Activated naive CD8-positive, alpha-beta T cell treated with anti-CD3 and anti-CD28 coated beads for 36 hours (primary cell): ENCODE measurements at regions not wholly inside any gene's neighbourhood (a gene's known extent, or its start where the extent isn't known, plus 50 kb on each side); places are given as distances from the start of the nearest gene placed in this dataset.

Source experiments
- DNase-seq: peaks from one replicate; pipeline ENCODE4 v3.0.0; 2021
- H3K27ac Mint-ChIP-seq: one replicate; pipeline ENCODE4 v1.8.0; 2022; ENCODE audit warnings: mild to moderate bottlenecking, moderate library complexity, mixed read lengths
- H3K27me3 Mint-ChIP-seq: one replicate; pipeline ENCODE4 v1.8.0; 2022; ENCODE audit warnings: mild to moderate bottlenecking, mixed read lengths
- H3K36me3 Mint-ChIP-seq: one replicate; pipeline ENCODE4 v1.8.0; 2021; ENCODE audit warnings: mild to moderate bottlenecking, mixed read lengths
- H3K4me1 Mint-ChIP-seq: one replicate; pipeline ENCODE4 v1.8.0; 2021; ENCODE audit warnings: mixed read lengths
- H3K4me3 Mint-ChIP-seq: one replicate; pipeline ENCODE4 v1.8.0; 2022; ENCODE audit warnings: mild to moderate bottlenecking, moderate library complexity, mixed read lengths
- H3K9me3 Mint-ChIP-seq: one replicate; pipeline ENCODE4 v1.8.0; 2022; ENCODE audit warnings: mixed read lengths

- H3K9me3 Mint-ChIP-seq = no peaks in the 10 kb centered on the region
- H3K4me3 Mint-ChIP-seq = no peak overlapping the region
- no peak overlapping the region for H3K27ac Mint-ChIP-seq
- peaks cover 1% of the 10 kb centered on the region for H3K4me1 Mint-ChIP-seq
- H3K27me3 Mint-ChIP-seq = peaks cover 14% of the 10 kb centered on the region
- H3K36me3 Mint-ChIP-seq = no peaks in the 10 kb centered on the region
- no peak for DNase-seq
Observed at GRCh38 chr10:3528823-3529403, 256.1 kb downstream of the KLF6 start.

GRCh38 chr10:3528271-3528670, 256.7 kb downstream of the KLF6 start:
- H3K4me1 Mint-ChIP-seq = peaks cover 1% of the 10 kb centered on the region
- H3K36me3 Mint-ChIP-seq = no peaks in the 10 kb centered on the region
- H3K4me3 Mint-ChIP-seq = no peak overlapping the region
- no peaks in the 10 kb centered on the region for H3K9me3 Mint-ChIP-seq
- DNase-seq = no peak
- H3K27ac Mint-ChIP-seq = no peak overlapping the region
- peaks cover 14% of the 10 kb centered on the region for H3K27me3 Mint-ChIP-seq

DNA sequence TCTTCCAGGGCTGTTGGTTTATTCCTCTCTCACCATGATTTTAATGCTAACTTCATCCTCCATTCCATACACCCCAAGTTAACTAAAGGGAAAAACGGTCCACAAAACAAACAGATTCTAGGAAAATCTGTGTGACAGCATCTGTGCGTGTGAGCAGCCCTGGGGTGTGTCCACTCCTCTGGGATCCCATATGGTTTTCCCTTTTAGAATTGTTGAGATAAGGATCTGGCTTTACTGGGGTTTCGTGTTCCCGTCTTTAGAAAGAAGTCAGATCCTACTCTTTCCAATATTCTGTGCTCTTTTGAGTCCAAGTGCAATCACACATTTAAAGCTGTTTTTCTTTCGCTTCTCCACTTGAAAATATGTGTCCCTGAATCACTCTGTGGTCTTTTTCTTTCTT, 257.1 kb downstream of the KLF6 start:
- Mint-ChIP-seq H3K4me3 (no peak overlapping the region), H3K4me1 (peaks cover 1% of the 10 kb centered on the region), H3K9me3 (no peaks in the 10 kb centered on the region), H3K27me3 (peaks cover 15% of the 10 kb centered on the region), H3K27ac (no peak overlapping the region), H3K36me3 (no peaks in the 10 kb centered on the region)
- no peak for DNase-seq

GRCh38 chr10:3526727-3527501, 258.1 kb downstream of the KLF6 start:
- H3K4me3 Mint-ChIP-seq = no peak overlapping the region
- H3K27ac Mint-ChIP-seq = no peak overlapping the region

DNA sequence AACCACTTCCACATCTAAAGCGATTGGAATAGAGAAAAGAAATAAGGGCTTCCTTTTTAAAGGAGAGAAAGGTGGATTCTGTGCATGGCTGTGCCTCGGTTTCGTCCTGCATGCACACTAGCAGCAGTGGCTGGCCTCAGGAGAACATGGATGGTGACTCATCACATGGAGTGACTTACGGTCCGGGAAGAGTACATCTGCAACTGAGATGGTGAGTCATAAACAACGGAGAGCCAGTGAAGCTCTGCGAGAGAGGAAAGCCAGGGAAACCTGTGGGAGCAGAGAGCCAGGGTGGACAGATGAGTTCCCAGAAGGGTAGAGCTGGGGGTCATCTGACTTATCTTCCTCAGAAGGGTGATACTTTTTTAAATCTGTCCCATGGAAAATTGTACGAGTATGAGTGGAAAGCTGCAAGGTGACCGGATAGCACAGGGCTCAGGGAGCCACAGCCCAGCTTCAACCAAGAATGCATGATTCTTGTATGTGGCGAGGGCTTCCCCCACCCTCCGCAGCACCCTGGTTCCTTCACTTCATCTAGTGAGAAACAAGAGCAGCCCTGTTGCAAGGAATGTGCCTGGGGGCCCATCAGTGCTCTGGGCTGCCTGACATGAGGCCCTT, 259.1 kb downstream of the KLF6 start:
- DNase-seq = no peak
- Mint-ChIP-seq H3K27me3 (peaks cover 16% of the 10 kb centered on the region), H3K4me1 (peaks cover 1% of the 10 kb centered on the region), H3K27ac (no peak overlapping the region), H3K9me3 (no peaks in the 10 kb centered on the region), H3K4me3 (no peak overlapping the region), H3K36me3 (no peaks in the 10 kb centered on the region)

More at GRCh38 chr10:3526727-3527501, 258.1 kb downstream of the KLF6 start:
- Mint-ChIP-seq H3K27me3 (peaks cover 19% of the 10 kb centered on the region), H3K36me3 (no peaks in the 10 kb centered on the region), H3K9me3 (no peaks in the 10 kb centered on the region), H3K4me1 (peaks cover 1% of the 10 kb centered on the region)
- DNase-seq = no peak

- peaks cover 1% of the 10 kb centered on the region for H3K4me1 Mint-ChIP-seq
Observed at GRCh38 chr10:3524086-3524960, 260.7 kb downstream of the KLF6 start.

DNA sequence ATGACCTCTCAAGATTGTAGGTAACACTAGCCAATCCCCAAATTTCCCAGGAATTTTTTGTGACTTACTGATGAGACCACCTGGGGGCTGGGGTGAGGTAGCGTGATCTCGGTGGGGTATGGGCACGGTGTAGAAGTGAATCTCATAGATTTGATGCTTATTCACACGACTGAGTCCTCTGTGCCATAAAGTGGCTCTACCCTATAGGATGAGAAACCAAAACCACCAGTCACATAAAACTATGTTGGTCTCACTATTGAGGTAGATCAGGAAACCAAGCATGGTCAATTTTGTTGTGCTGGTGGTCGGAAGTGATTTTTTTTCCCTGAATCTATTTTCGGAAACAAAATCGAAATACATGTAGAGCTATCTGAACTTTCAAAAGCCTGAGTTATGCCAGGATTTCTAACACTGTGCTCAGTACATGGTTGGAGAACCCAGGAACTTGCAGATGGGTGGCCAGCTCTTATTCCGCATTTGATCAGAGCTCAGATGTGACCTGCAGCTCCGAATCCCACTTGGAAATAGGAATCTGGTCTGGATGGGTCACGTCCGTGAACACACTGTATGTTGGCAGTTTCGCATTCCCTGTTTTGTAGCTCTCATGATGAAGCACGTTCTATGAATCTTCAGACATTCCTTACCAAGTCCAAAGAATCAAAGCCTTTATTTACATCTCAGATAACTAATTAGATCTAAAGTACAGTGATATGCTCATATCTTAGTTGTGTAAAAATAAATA, 261.5 kb downstream of the KLF6 start:
- H3K4me3 Mint-ChIP-seq = no peak overlapping the region

More at GRCh38 chr10:3524086-3524960, 260.7 kb downstream of the KLF6 start:
- DNase-seq = no peak
- no peak overlapping the region for H3K4me3 Mint-ChIP-seq
- no peaks in the 10 kb centered on the region for H3K9me3 Mint-ChIP-seq
- H3K27me3 Mint-ChIP-seq = peaks cover 16% of the 10 kb centered on the region
- no peaks in the 10 kb centered on the region for H3K36me3 Mint-ChIP-seq
- no peak overlapping the region for H3K27ac Mint-ChIP-seq

GRCh38 chr10:3516923-3517255, 268.1 kb downstream of the KLF6 start:
- no peak for DNase-seq
- peaks cover 2% of the 10 kb centered on the region for H3K4me1 Mint-ChIP-seq
- no peaks in the 10 kb centered on the region for H3K36me3 Mint-ChIP-seq
- H3K27me3 Mint-ChIP-seq = peaks cover 28% of the 10 kb centered on the region
- no peak overlapping the region for H3K27ac Mint-ChIP-seq
- H3K4me3 Mint-ChIP-seq = no peak overlapping the region
- H3K9me3 Mint-ChIP-seq = no peaks in the 10 kb centered on the region

More for the DNA sequence above, 261.5 kb downstream of the KLF6 start:
- Mint-ChIP-seq H3K4me1 (peaks cover 1% of the 10 kb centered on the region), H3K27me3 (peaks cover 16% of the 10 kb centered on the region), H3K27ac (no peak overlapping the region), H3K9me3 (no peaks in the 10 kb centered on the region), H3K36me3 (no peaks in the 10 kb centered on the region)
- no peak for DNase-seq

DNA sequence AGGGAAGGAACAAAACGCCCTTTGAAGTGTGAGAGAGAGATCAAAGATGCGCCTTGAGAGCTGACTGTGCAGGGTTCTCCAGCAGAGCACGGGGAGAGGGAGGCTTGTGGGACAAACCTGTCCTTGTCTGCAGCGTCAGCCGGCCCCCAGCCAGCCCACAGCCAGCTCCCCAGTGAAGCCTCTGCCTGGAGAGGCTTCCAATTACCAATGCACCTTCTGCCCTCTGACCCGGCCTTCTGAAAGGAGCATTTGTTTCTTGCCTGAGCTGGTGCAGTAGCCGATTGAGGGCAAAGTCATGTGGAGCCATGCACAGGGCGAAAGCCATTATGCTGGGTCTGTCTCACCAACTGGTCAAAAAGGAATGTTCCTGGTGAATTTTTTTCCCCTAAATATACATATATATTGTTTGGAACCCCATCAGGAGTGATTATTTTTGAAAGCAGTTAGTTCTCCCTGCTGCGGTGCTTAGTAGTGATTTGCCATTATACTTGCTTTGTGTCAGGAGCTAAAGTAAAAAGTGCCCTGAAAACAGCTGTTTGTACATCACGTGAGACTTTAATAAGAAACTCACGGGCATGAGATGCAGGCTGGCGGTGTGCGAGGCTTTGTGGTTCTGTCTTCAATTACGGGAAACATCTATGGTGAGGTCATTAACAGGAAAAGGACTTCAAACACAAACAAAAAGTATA, 268.6 kb downstream of the KLF6 start:
- no peaks in the 10 kb centered on the region for H3K36me3 Mint-ChIP-seq

GRCh38 chr10:3514691-3515090, 270.3 kb downstream of the KLF6 start:
- H3K27ac Mint-ChIP-seq = no peak overlapping the region
- no peaks in the 10 kb centered on the region for H3K36me3 Mint-ChIP-seq
- peaks cover 2% of the 10 kb centered on the region for H3K4me1 Mint-ChIP-seq
- no peaks in the 10 kb centered on the region for H3K9me3 Mint-ChIP-seq
- H3K4me3 Mint-ChIP-seq = no peak overlapping the region
- no peak for DNase-seq
- H3K27me3 Mint-ChIP-seq = peaks cover 28% of the 10 kb centered on the region

More for the DNA sequence above, 268.6 kb downstream of the KLF6 start:
- Mint-ChIP-seq H3K27ac (no peak overlapping the region), H3K9me3 (no peaks in the 10 kb centered on the region), H3K4me1 (peaks cover 2% of the 10 kb centered on the region), H3K27me3 (peaks cover 28% of the 10 kb centered on the region), H3K4me3 (no peak overlapping the region)
- DNase-seq = no peak

DNA sequence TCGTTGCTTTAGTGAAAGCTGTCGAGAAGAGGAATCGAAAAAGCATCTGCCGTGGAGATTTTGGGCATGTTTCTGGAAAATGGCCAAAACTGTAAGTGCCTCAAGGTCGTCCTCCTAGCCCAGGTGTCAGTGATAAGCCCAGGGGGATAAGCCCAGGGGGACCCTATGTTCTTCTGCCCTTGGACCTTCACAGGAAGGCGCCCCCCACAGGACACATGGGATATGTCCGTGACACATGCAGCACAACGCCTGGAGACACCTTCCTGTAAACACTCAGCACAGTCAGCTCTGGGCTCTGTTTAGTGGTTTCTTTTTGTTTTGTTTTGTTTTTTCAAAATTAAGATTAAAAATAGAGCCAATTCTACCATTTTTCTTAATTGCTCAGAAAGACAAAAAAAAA, 272.7 kb downstream of the KLF6 start:
- DNase-seq = no peak
- Mint-ChIP-seq H3K27me3 (peaks cover 19% of the 10 kb centered on the region), H3K27ac (no peak overlapping the region), H3K36me3 (no peaks in the 10 kb centered on the region), H3K9me3 (no peaks in the 10 kb centered on the region), H3K4me3 (no peak overlapping the region), H3K4me1 (peaks cover 2% of the 10 kb centered on the region)

DNA sequence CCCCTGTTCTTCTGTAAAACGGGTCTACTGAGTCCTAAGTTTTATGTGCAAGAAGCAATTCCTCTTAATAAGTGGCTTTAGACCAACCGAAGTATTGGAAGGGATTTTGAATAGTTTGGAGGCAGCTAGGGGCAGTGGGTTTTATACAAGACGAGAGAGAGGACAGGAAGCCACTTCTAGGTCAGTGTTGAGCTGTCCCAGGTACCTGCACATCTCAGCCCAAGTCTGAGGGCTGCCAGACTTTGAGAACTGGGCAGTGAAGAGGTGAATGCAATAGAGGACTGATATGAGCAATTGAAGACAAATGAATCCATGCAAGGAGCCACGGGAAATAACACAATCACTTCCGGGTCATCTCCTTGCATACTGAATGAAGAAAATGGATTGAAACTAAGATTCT, 273.5 kb downstream of the KLF6 start:
- H3K4me1 Mint-ChIP-seq = peaks cover 2% of the 10 kb centered on the region

GRCh38 chr10:3510741-3511140, 274.3 kb downstream of the KLF6 start:
- Mint-ChIP-seq H3K4me1 (peaks cover 3% of the 10 kb centered on the region), H3K27ac (no peak overlapping the region), H3K9me3 (no peaks in the 10 kb centered on the region), H3K36me3 (no peaks in the 10 kb centered on the region), H3K27me3 (peaks cover 11% of the 10 kb centered on the region), H3K4me3 (no peak overlapping the region)
- DNase-seq = no peak

More for the DNA sequence above, 273.5 kb downstream of the KLF6 start:
- Mint-ChIP-seq H3K4me3 (no peak overlapping the region), H3K27ac (no peak overlapping the region), H3K9me3 (no peaks in the 10 kb centered on the region), H3K27me3 (peaks cover 12% of the 10 kb centered on the region), H3K36me3 (no peaks in the 10 kb centered on the region)
- DNase-seq = no peak

DNA sequence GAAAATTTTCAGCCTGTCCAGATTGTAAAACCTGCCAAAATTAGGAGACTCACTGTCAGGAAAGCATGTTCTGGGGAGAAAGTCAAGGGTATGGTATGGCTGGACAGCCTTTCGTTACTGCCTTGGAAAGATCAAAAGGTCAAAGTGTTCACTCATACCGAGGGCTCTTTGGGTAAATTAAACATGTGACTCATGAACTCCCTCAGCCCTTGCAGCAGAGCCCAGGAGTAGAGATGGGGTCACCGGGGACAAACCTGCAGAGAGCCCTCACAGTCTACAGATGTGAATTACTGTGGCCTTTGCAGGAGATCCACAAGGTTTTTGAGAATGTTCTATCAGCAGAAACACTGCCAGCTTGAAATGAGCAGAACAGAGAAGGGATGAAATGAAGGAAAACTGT, 275.7 kb downstream of the KLF6 start:
- no peak for DNase-seq
- H3K36me3 Mint-ChIP-seq = no peaks in the 10 kb centered on the region
- peaks cover 6% of the 10 kb centered on the region for H3K27me3 Mint-ChIP-seq
- H3K4me1 Mint-ChIP-seq = peaks cover 3% of the 10 kb centered on the region
- H3K4me3 Mint-ChIP-seq = no peak overlapping the region
- H3K27ac Mint-ChIP-seq = no peak overlapping the region
- no peaks in the 10 kb centered on the region for H3K9me3 Mint-ChIP-seq
